ENCODE measurements at regions not wholly inside any gene's neighbourhood (a gene's known extent, or its start where the extent isn't known, plus 50 kb on each side); places are given as distances from the start of the nearest gene placed in this dataset.

GRCh38 chr20:60804240-60804917 lies 447.7 kb upstream of the CDH4 start:
- TF ChIP-seq SMC3 (IDR thresholded peaks at IDR 0.05; ENCODE audit: low read depth, low read length) (no peak), YY1 (IDR thresholded peaks at IDR 0.05; ENCODE audit: low read depth) (no peak), REST (IDR thresholded peaks at IDR 0.05; ENCODE audit: low read depth, low read length) (no peak), TEAD4 (IDR thresholded peaks at IDR 0.05; ENCODE audit: borderline replicate concordance, insufficient read depth) (no peak), PBX3 (IDR thresholded peaks at IDR 0.05) (no peak), RXRA (IDR thresholded peaks at IDR 0.05; ENCODE audit: borderline replicate concordance, low read depth) (no peak), IRF3 (IDR thresholded peaks at IDR 0.05; ENCODE audit: low read depth, low read length) (no peak), GATA2 (CRISPR knock-in tag; IDR thresholded peaks at IDR 0.05) (no peak), RFX5 (IDR thresholded peaks at IDR 0.05; ENCODE audit: low read length) (no peak), CHD2 (IDR thresholded peaks at IDR 0.05; ENCODE audit: low read length, partially characterized antibody) (no peak), EZH2phosphoT487 (IDR thresholded peaks at IDR 0.05; ENCODE audit: borderline replicate concordance, low read depth) (no peak), POLR2AphosphoS5 (IDR thresholded peaks at IDR 0.05; ENCODE audit: low read depth, low read length) (no peak)
- TF ChIP-seq, protein P1, sequence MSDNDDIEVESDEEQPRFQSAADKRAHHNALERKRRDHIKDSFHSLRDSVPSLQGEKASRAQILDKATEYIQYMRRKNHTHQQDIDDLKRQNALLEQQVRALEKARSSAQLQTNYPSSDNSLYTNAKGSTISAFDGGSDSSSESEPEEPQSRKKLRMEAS (IDR thresholded peaks at IDR 0.05; ENCODE audit: low read depth): no peak
- TF ChIP-seq, protein P2, sequence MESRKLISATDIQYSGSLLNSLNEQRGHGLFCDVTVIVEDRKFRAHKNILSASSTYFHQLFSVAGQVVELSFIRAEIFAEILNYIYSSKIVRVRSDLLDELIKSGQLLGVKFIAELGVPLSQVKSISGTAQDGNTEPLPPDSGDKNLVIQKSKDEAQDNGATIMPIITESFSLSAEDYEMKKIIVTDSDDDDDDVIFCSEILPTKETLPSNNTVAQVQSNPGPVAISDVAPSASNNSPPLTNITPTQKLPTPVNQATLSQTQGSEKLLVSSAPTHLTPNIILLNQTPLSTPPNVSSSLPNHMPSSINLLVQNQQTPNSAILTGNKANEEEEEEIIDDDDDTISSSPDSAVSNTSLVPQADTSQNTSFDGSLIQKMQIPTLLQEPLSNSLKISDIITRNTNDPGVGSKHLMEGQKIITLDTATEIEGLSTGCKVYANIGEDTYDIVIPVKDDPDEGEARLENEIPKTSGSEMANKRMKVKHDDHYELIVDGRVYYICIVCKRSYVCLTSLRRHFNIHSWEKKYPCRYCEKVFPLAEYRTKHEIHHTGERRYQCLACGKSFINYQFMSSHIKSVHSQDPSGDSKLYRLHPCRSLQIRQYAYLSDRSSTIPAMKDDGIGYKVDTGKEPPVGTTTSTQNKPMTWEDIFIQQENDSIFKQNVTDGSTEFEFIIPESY (IDR thresholded peaks at IDR 0.05; ENCODE audit: borderline replicate concordance, low read depth): no peak
- TF ChIP-seq, protein P3, sequence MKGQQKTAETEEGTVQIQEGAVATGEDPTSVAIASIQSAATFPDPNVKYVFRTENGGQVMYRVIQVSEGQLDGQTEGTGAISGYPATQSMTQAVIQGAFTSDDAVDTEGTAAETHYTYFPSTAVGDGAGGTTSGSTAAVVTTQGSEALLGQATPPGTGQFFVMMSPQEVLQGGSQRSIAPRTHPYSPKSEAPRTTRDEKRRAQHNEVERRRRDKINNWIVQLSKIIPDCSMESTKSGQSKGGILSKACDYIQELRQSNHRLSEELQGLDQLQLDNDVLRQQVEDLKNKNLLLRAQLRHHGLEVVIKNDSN (IDR thresholded peaks at IDR 0.05; ENCODE audit: borderline replicate concordance, low read depth): no peak
- CTCF ChIA-PET: interaction anchor here (0.7 kb wide), 1 partner anchor 486 kb away, joined by 3 read pairs; no protein-coding TSS in a partner anchor

More at GRCh38 chr20:60804240-60804917, 447.7 kb upstream of the CDH4 start:
- no peak overlapping the region for H2AFZ ChIP-seq (ENCODE audit: low read depth)
- no peaks in the 10 kb centered on the region for H3K4me1 ChIP-seq (ENCODE audit: control insufficient read depth in 1 of 2, insufficient read depth in 2 of 2, low read depth in 1 of 2, low read length in 1 of 2)
- no peaks in the 10 kb centered on the region for H3K9me2 ChIP-seq
- no peaks in the 10 kb centered on the region for H3K79me2 ChIP-seq (ENCODE audit: insufficient read depth)
- peaks cover 2% of the 10 kb centered on the region; the same call in 1 of the 2 replicates for H3K9me3 ChIP-seq
- H3K27me3 ChIP-seq (ENCODE audit: insufficient read depth): no peaks in the 10 kb centered on the region
- H4K20me1 ChIP-seq (ENCODE audit: insufficient read depth): no peaks in the 10 kb centered on the region
- H3K4me2 ChIP-seq: no peak overlapping the region
- no peak overlapping the region for H3K27ac ChIP-seq (ENCODE audit: low read depth in 2 of 2, low read length in 1 of 2)
- WGBS (ENCODE audit: low lambda C conversion rate): 20% methylated on average over 4 of the region's 4 CpGs
- POLR2A ChIA-PET: no interaction called here
- no peak overlapping the region for H3K9ac ChIP-seq
- no peak for DNase-seq
- H3K4me3 ChIP-seq (ENCODE audit: low read depth in 2 of 2, low read length in 1 of 2): no peak overlapping the region
- H3F3A ChIP-seq (replicated peaks; ENCODE audit: insufficient read depth): no peaks in the 10 kb centered on the region
- H3K36me3 ChIP-seq (replicated peaks in 1 of 2; ENCODE audit: control insufficient read depth in 1 of 2, insufficient read depth in 2 of 2, low read length in 1 of 2): no peaks in the 10 kb centered on the region

Data from SK-N-SH (cell line).